Endodermal cell (in vitro differentiated cells): ENCODE measurements at regions not wholly inside any gene's neighbourhood (a gene's known extent, or its start where the extent isn't known, plus 50 kb on each side); places are given as distances from the start of the nearest gene placed in this dataset.

Source experiments
- DNase-seq: peaks from one replicate; pipeline ENCODE4 v3.0.0-alpha.2; 2017
- H3K27ac ChIP-seq: 2 replicates; pipeline ENCODE4 v1.5.1; 2013; ENCODE audit warnings: mild to moderate bottlenecking, low read depth, low read length, moderate library complexity
- H3K27me3 ChIP-seq: 2 replicates; pipeline ENCODE4 v1.6.1; 2013; ENCODE audit warnings: mild to moderate bottlenecking, low read length, moderate library complexity; ENCODE audit not compliant: insufficient read depth, control insufficient read depth, poor library complexity, severe bottlenecking
- H3K36me3 ChIP-seq: 2 replicates; pipeline ENCODE4 v1.7.0; 2013; ENCODE audit warnings: mild to moderate bottlenecking, low read length, moderate library complexity; ENCODE audit not compliant: control insufficient read depth, insufficient read depth
- H3K4me1 ChIP-seq: one replicate; pipeline ENCODE4 v1.7.0; 2013; ENCODE audit warnings: low read length; ENCODE audit not compliant: control insufficient read depth, insufficient read depth
- H3K4me3 ChIP-seq: 2 replicates; pipeline ENCODE4 v1.5.1; 2013; ENCODE audit warnings: mild to moderate bottlenecking, low read length, moderate library complexity
- H3K9ac ChIP-seq: 2 replicates; pipeline ENCODE4 v1.6.1; 2013; ENCODE audit warnings: mild to moderate bottlenecking, low read length, moderate library complexity; ENCODE audit not compliant: poor library complexity, severe bottlenecking; ENCODE audit errors: extremely low read depth
- H3K9me3 ChIP-seq: 2 replicates; pipeline ENCODE4 v1.6.1; 2013; ENCODE audit warnings: mild to moderate bottlenecking, low read length, moderate library complexity; ENCODE audit not compliant: control insufficient read depth
- H3K27ac Mint-ChIP-seq: 2 replicates; pipeline ENCODE4 v1.8.0; 2020; ENCODE audit warnings: mixed read lengths
- H3K27me3 Mint-ChIP-seq: 2 replicates; pipeline ENCODE4 v1.8.0; 2021; ENCODE audit warnings: mild to moderate bottlenecking, mixed read lengths; ENCODE audit not compliant: insufficient read depth
- H3K36me3 Mint-ChIP-seq: 2 replicates; pipeline ENCODE4 v1.8.0; 2020; ENCODE audit warnings: low read depth, mixed read lengths
- H3K4me1 Mint-ChIP-seq: 2 replicates; pipeline ENCODE4 v1.8.0; 2020; ENCODE audit warnings: mixed read lengths
- H3K4me3 Mint-ChIP-seq: 2 replicates; pipeline ENCODE4 v1.8.0; 2020; ENCODE audit warnings: mild to moderate bottlenecking, moderate library complexity, mixed read lengths
- H3K9me3 Mint-ChIP-seq: 2 replicates; pipeline ENCODE4 v1.8.0; 2020; ENCODE audit warnings: mild to moderate bottlenecking, mixed read lengths
- WGBS, 2 experiments: methylation state at CpG; one replicate each; pipeline versions ENCODE4 v1.1.5 to v1.1.7; 2013; ENCODE audit warnings: missing lambda C conversion rate in 2 of 2, mixed read lengths in 1 of 2; ENCODE audit not compliant: insufficient coverage in 1 of 2, insufficient read length in 1 of 2; 5-methylcytosine and 5-hydroxymethylcytosine counted together
- TF ChIP-seq, protein P1 (sequence below): fragments of 200-600 bp; sonication (generic); conservative IDR thresholded peaks from 2 replicates; pipeline ENCODE4 v1.5.0; 2021; ENCODE audit warnings: antibody characterized with exemption, mild to moderate bottlenecking

DNA sequence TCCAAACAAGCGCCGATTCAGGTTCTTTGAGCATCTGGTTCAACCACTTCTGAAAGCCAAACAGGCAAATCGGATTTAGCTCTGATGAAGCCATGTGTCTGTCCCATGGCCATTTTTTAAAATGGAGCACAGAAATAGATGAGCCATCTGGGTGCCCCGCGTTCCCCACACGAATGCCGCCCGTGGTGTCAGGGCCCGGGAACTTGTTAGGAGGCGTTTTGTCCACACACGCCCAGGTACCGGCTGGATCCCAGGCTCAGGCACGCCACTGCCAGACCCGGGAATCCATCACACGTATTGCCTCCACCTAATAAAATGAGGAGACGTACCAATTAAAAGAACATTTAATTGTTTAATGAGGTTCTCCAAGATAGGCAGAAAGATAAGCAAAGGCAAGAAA lies 374.4 kb upstream of the SALL3 start:
- H3K4me3 ChIP-seq = no peak overlapping the region

DNA sequence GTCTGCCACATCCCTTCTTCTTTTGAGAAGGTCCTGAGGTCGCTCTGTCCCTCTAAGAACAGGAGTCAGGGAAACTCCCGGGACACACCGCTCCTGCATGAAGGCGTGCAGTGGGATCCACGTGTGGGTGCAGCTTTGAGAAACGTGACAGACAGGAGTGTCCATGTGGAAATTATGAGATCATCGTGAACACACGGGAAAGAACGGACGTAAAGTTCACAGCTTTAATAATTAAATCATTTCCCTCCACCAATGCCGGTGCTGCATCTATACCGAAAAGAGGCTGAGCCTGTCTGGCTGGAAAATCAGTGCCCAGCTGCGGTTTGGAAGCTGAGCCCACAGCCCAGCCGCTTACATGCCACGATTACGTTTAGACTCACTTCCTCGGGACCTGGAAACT lies 372.4 kb upstream of the SALL3 start:
- Mint-ChIP-seq H3K27me3 (no peaks in the 10 kb centered on the region), H3K4me3 (no peak overlapping the region), H3K27ac (no peak overlapping the region), H3K36me3 (no peaks in the 10 kb centered on the region), H3K4me1 (no peaks in the 10 kb centered on the region), H3K9me3 (no peaks in the 10 kb centered on the region)
- Histone ChIP-seq H3K27ac (no peak overlapping the region), H3K27me3 (no peaks in the 10 kb centered on the region), H3K4me1 (no peaks in the 10 kb centered on the region), H3K36me3 (no peaks in the 10 kb centered on the region), H3K9ac (no peak overlapping the region), H3K4me3 (no peak overlapping the region), H3K9me3 (no peaks in the 10 kb centered on the region)
- WGBS, 2 experiments = 96 to 97% methylated on average over 12 to 17 of the region's 17 CpGs
- TF ChIP-seq, protein P1, sequence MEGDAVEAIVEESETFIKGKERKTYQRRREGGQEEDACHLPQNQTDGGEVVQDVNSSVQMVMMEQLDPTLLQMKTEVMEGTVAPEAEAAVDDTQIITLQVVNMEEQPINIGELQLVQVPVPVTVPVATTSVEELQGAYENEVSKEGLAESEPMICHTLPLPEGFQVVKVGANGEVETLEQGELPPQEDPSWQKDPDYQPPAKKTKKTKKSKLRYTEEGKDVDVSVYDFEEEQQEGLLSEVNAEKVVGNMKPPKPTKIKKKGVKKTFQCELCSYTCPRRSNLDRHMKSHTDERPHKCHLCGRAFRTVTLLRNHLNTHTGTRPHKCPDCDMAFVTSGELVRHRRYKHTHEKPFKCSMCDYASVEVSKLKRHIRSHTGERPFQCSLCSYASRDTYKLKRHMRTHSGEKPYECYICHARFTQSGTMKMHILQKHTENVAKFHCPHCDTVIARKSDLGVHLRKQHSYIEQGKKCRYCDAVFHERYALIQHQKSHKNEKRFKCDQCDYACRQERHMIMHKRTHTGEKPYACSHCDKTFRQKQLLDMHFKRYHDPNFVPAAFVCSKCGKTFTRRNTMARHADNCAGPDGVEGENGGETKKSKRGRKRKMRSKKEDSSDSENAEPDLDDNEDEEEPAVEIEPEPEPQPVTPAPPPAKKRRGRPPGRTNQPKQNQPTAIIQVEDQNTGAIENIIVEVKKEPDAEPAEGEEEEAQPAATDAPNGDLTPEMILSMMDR = no peak
- DNase-seq = peak; percentile 17

More for the DNA sequence above, 374.4 kb upstream of the SALL3 start:
- Histone ChIP-seq H3K36me3 (no peaks in the 10 kb centered on the region), H3K27me3 (no peaks in the 10 kb centered on the region), H3K9me3 (no peaks in the 10 kb centered on the region), H3K9ac (no peak overlapping the region), H3K4me1 (no peaks in the 10 kb centered on the region), H3K27ac (no peak overlapping the region)
- Mint-ChIP-seq H3K36me3 (no peaks in the 10 kb centered on the region), H3K27me3 (no peaks in the 10 kb centered on the region), H3K4me3 (no peak overlapping the region), H3K9me3 (no peaks in the 10 kb centered on the region), H3K27ac (no peak overlapping the region), H3K4me1 (no peaks in the 10 kb centered on the region)
- TF ChIP-seq, protein P1 = no peak
- WGBS, 2 experiments = 94 to 95% methylated on average over 15 to 16 of the region's 16 CpGs
- peak; percentile 10 for DNase-seq

DNA sequence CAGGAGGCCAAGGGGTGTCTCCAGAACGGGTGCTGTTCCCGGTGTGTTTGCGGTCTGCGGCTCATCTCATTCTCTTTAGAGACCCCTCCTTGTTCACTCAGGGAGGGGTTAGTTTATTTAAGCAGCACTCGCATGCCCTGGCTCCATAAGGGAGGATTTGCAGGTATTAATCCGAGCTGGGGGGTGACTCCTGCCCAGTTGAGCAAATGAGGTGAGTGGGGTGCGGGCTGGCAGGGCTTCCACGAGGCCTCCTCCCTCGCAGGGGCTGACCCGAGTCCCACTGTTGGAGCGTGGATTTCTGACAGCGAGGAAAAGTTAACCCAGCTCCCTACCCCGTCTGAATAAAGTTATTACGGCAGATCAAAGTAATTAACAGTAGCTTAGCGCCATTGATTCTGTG lies 371.8 kb upstream of the SALL3 start:
- H3K27me3 Mint-ChIP-seq = no peaks in the 10 kb centered on the region
- peak; percentile 35 for DNase-seq
- no peaks in the 10 kb centered on the region for H3K9me3 Mint-ChIP-seq
- Histone ChIP-seq H3K9ac (no peak overlapping the region), H3K9me3 (no peaks in the 10 kb centered on the region), H3K4me3 (no peak overlapping the region), H3K27me3 (no peaks in the 10 kb centered on the region), H3K4me1 (no peaks in the 10 kb centered on the region), H3K36me3 (no peaks in the 10 kb centered on the region), H3K27ac (no peak overlapping the region)
- H3K4me3 Mint-ChIP-seq = no peak overlapping the region
- WGBS, 2 experiments = 91 to 100% methylated on average over 13 to 15 of the region's 15 CpGs
- no peak overlapping the region for H3K27ac Mint-ChIP-seq
- H3K36me3 Mint-ChIP-seq = no peaks in the 10 kb centered on the region
- TF ChIP-seq, protein P1 = no peak
- no peaks in the 10 kb centered on the region for H3K4me1 Mint-ChIP-seq
